Ramos (cell line): ENCODE measurements at regions not wholly inside any gene's neighbourhood (a gene's known extent, or its start where the extent isn't known, plus 50 kb on each side); places are given as distances from the start of the nearest gene placed in this dataset.

Experiments used
- in situ Hi-C: fragments of 300-500 bp; cut with MboI; formaldehyde crosslinking; loops from one replicate; pipeline ENCODE4 v1.14.3; 2022; ENCODE audit warnings: low sequenced_read_pairs; ENCODE audit not compliant: unreplicated experiment

GRCh38 chr15:68871507-68871906, 50.8 kb upstream of the ANP32A start:
- in situ Hi-C loops, result loop anchor here (10.0 kb wide), 2 partner anchors 87 to 197 kb away; no protein-coding TSS in a partner anchor

GRCh38 chr15:68874788-68875187, 54.1 kb upstream of the ANP32A start:
- in situ Hi-C loops, result loop anchor here (5.0 to 10.0 kb wide), 3 partner anchors 90 to 322 kb away; no protein-coding TSS in a partner anchor

GRCh38 chr15:68875377-68876116, 54.8 kb upstream of the SPESP1 start:
- in situ Hi-C loops, result loop anchor here (5.0 to 10.0 kb wide), 3 partner anchors 91 to 323 kb away; no protein-coding TSS in a partner anchor

- in situ Hi-C loops, result loop anchor here (5.0 to 10.0 kb wide), 3 partner anchors 93 to 325 kb away; no protein-coding TSS in a partner anchor
Measured at GRCh38 chr15:68877626-68878025, 52.7 kb upstream of the SPESP1 start.

GRCh38 chr15:68880382-68880781, 49.9 kb upstream of the SPESP1 start:
- in situ Hi-C loops, result no loop called here
